Neural progenitor cell (in vitro differentiated cells): ENCODE measurements at regions not wholly inside any gene's neighbourhood (a gene's known extent, or its start where the extent isn't known, plus 50 kb on each side); places are given as distances from the start of the nearest gene placed in this dataset.

Experiments used
- DNase-seq: peaks from one replicate; pipeline ENCODE4 v3.0.0-alpha.2; 2016; ENCODE audit warnings: low spot score
- H2AFZ ChIP-seq: fragments of 200-600 bp; sonication (generic); replicated peaks from 2 replicates; pipeline ENCODE4 v1.6.1; 2016; ENCODE audit warnings: antibody characterized with exemption
- H3F3A ChIP-seq: fragments of 200-600 bp; sonication (generic); 2 replicates; pipeline ENCODE4 v1.6.1; 2016; ENCODE audit warnings: antibody characterized with exemption, low read depth
- H3K27ac ChIP-seq: fragments of 200-600 bp; sonication (generic); 2 replicates; pipeline ENCODE4 v1.5.1; 2016; ENCODE audit warnings: mild to moderate bottlenecking
- H3K27me3 ChIP-seq: fragments of 200-600 bp; sonication (generic); 2 replicates; pipeline ENCODE4 v1.6.1; 2016; ENCODE audit warnings: mild to moderate bottlenecking, moderate library complexity
- H3K36me3 ChIP-seq: fragments of 200-600 bp; sonication (generic); 2 replicates; pipeline ENCODE4 v1.5.1; 2016
- H3K4me1 ChIP-seq: fragments of 200-600 bp; sonication (generic); 2 replicates; pipeline ENCODE4 v1.6.1; 2016; ENCODE audit warnings: mixed run types
- H3K4me2 ChIP-seq: fragments of 200-600 bp; sonication (generic); 2 replicates; pipeline ENCODE4 v1.6.1; 2016
- H3K4me3 ChIP-seq: fragments of 200-600 bp; sonication (generic); 2 replicates; pipeline ENCODE4 v1.5.1; 2016
- H3K79me2 ChIP-seq: fragments of 200-600 bp; sonication (generic); 2 replicates; pipeline ENCODE4 v1.6.1; 2016; ENCODE audit warnings: low read depth
- H3K9ac ChIP-seq: fragments of 200-600 bp; sonication (generic); 2 replicates; pipeline ENCODE4 v1.6.1; 2016
- H3K9me3 ChIP-seq: fragments of 200-600 bp; sonication (generic); 2 replicates; pipeline ENCODE4 v1.5.1; 2016; ENCODE audit warnings: low read depth
- H4K20me1 ChIP-seq: fragments of 200-600 bp; sonication (generic); 2 replicates; pipeline ENCODE4 v1.6.1; 2016; ENCODE audit warnings: low read depth
- H3K27ac Mint-ChIP-seq: 3 replicates; pipeline ENCODE4 v1.8.0; 2021; ENCODE audit warnings: mixed read lengths
- H3K27me3 Mint-ChIP-seq: 2 replicates; pipeline ENCODE4 v1.8.0; 2022; ENCODE audit warnings: low read depth, mild to moderate bottlenecking, inconsistent platforms, moderate library complexity, mixed read lengths; ENCODE audit not compliant: insufficient read depth
- H3K36me3 Mint-ChIP-seq: 3 replicates; pipeline ENCODE4 v1.8.0; 2021; ENCODE audit warnings: mixed read lengths
- H3K4me1 Mint-ChIP-seq: 3 replicates; pipeline ENCODE4 v1.8.0; 2021; ENCODE audit warnings: mixed read lengths
- H3K4me3 Mint-ChIP-seq: 3 replicates; pipeline ENCODE4 v1.8.0; 2021; ENCODE audit warnings: mild to moderate bottlenecking, moderate library complexity, mixed read lengths
- H3K9me3 Mint-ChIP-seq: 3 replicates; pipeline ENCODE4 v1.8.0; 2020; ENCODE audit warnings: mixed read lengths
- EZH2 ChIP-seq: fragments of 200-600 bp; sonication (generic); IDR thresholded peaks from 2 replicates; pipeline ENCODE4 v1.6.1; 2017; ENCODE audit warnings: antibody characterized with exemption, mild to moderate bottlenecking, moderate library complexity
- EZH2phosphoT487 ChIP-seq: fragments of 200-600 bp; sonication (generic); IDR thresholded peaks from 2 replicates; pipeline ENCODE4 v1.6.1; 2017; ENCODE audit warnings: antibody characterized with exemption
- TF ChIP-seq, protein P1 (sequence below): fragments of 200-600 bp; sonication (generic); IDR thresholded peaks from 2 replicates; pipeline ENCODE4 v1.5.1; 2017; ENCODE audit warnings: antibody characterized with exemption, mild to moderate bottlenecking

DNA sequence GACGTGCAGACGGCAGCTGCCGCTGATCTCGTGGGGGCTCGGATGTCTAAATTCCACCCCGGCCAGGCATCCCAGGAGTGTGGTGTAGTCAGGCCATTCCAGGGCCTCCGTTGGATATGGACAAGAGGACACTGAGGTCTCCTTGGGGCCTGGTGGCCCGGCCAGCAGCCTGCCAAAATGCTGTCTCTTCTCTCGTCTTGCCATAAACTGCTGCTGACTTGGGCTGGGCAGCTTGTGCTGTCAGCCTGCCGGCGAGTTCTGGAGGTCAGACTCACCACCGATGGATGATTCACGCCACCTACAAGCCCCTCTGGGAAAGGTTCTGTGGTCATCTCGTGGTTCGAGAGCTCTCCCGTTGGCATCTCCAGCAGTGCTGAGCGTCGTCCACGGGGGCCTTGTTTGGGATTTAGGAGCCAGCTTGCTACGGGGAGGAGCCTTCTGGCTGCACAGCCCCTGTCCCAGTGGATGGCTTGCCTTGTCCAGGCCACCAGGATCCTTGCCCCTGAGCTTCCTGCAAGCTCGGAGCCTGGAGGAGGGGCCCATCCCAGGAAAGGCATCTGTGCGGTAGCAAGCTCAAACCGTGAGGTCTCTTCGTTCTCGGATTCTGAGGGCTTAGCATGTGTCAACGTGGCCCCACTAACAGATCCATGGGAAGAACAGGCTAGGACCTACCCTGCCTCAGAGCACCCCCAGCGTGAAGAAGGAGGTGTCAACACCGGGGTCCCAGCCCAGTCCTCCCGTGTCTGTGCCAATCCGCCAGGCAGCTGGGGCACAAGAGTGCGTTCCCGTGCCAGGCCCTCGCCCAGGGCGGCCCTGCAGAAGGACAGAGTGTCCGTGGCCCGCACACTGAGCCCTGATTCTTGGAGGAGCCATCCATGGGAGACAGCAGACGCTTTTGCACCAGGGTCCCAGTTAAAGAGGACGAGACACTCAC, 1114.1 kb downstream of the BRD1 start:
- H3K4me1 ChIP-seq: no peaks in the 10 kb centered on the region
- H3K9ac ChIP-seq: no peak overlapping the region
- H3K27ac Mint-ChIP-seq: no peak overlapping the region
- H3K9me3 Mint-ChIP-seq: peaks cover 12% of the 10 kb centered on the region
- no peak overlapping the region for H3K27ac ChIP-seq
- H3K4me1 Mint-ChIP-seq: peaks cover 5% of the 10 kb centered on the region
- no peak for DNase-seq
- H3K9me3 ChIP-seq: no peaks in the 10 kb centered on the region
- H3K79me2 ChIP-seq: no peaks in the 10 kb centered on the region
- no peak overlapping the region for H2AFZ ChIP-seq
- peaks cover 9% of the 10 kb centered on the region for H3K36me3 Mint-ChIP-seq
- no peak overlapping the region for H3K4me3 Mint-ChIP-seq
- H3K4me2 ChIP-seq: no peak overlapping the region
- H3K4me3 ChIP-seq: no peak overlapping the region
- no peak for TF ChIP-seq EZH2phosphoT487
- TF ChIP-seq, protein P1, sequence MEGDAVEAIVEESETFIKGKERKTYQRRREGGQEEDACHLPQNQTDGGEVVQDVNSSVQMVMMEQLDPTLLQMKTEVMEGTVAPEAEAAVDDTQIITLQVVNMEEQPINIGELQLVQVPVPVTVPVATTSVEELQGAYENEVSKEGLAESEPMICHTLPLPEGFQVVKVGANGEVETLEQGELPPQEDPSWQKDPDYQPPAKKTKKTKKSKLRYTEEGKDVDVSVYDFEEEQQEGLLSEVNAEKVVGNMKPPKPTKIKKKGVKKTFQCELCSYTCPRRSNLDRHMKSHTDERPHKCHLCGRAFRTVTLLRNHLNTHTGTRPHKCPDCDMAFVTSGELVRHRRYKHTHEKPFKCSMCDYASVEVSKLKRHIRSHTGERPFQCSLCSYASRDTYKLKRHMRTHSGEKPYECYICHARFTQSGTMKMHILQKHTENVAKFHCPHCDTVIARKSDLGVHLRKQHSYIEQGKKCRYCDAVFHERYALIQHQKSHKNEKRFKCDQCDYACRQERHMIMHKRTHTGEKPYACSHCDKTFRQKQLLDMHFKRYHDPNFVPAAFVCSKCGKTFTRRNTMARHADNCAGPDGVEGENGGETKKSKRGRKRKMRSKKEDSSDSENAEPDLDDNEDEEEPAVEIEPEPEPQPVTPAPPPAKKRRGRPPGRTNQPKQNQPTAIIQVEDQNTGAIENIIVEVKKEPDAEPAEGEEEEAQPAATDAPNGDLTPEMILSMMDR: no peak
- TF ChIP-seq EZH2: no peak
- no peaks in the 10 kb centered on the region for H3K27me3 ChIP-seq
- no peaks in the 10 kb centered on the region for H3F3A ChIP-seq
- H3K36me3 ChIP-seq: no peaks in the 10 kb centered on the region
- H4K20me1 ChIP-seq: no peaks in the 10 kb centered on the region
- peaks cover 2% of the 10 kb centered on the region for H3K27me3 Mint-ChIP-seq

DNA sequence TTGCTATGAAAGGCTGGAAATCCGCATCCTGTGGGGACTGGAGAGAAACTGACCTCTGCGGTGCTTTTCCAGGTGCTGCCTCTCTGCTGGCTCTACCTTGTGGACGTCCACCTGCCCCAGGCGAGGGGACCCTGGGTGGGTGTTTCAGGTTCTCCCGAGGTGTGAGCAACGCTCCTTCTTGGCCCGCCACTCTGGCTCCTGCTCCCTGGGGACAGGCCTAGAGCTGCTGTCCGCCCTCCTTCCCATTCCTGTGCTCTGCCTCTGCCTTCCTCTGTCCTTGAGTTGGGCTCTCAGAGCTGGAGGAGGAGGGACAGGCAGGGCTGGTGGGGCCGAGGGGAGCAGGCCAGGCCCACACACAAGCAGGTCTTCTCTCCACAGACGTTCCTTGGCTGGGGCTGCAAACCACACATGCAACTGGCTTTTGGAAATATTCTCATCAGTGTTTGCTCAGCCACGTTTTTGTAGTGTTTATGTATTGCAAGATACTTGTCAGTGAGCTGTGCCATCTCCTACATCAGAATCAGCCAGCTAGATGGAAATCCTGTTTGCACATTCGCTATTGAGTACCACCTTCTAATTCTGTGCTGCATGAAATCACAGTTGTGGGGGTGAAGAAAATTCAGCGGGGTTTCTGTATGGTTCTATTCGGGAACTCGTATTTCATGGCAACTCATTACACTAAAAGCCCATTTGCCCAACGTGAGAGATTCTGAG, 1115.0 kb downstream of the BRD1 start:
- Histone ChIP-seq H3K36me3 (no peaks in the 10 kb centered on the region), H3K79me2 (no peaks in the 10 kb centered on the region), H3K4me3 (no peak overlapping the region), H3F3A (no peaks in the 10 kb centered on the region), H3K9me3 (no peaks in the 10 kb centered on the region), H3K9ac (no peak overlapping the region), H4K20me1 (no peaks in the 10 kb centered on the region), H3K27me3 (no peaks in the 10 kb centered on the region), H2AFZ (no peak overlapping the region), H3K4me2 (no peak overlapping the region), H3K27ac (no peak overlapping the region), H3K4me1 (no peaks in the 10 kb centered on the region)
- Mint-ChIP-seq H3K9me3 (peaks cover 12% of the 10 kb centered on the region), H3K4me1 (peaks cover 5% of the 10 kb centered on the region), H3K27ac (no peak overlapping the region), H3K36me3 (peaks cover 9% of the 10 kb centered on the region), H3K27me3 (peaks cover 2% of the 10 kb centered on the region), H3K4me3 (no peak overlapping the region)
- no peak for DNase-seq
- TF ChIP-seq EZH2phosphoT487 (no peak), EZH2 (no peak)
- TF ChIP-seq, protein P1: no peak

DNA sequence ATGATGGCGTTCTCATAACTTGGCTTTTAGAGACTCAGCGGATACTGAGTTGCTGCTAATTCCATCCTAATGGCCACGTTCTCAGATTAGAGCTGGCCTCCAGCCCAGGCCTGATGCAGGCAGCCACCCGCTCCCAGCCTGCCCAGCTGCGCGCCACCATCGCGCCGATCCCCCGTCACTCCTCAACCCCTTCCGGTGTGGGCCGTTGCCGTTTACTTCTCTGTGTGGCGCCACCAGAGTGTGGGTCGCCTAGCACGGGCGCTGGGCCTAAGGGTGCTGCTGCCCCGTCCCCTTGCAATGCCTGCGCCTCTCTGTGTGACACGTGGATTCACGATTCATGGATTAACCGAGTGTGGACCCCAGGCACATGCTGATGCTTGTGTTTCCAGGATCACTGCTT, 1116.0 kb downstream of the BRD1 start:
- DNase-seq: no peak
- H3K36me3 ChIP-seq: no peaks in the 10 kb centered on the region
- Mint-ChIP-seq H3K4me3 (no peak overlapping the region), H3K27ac (no peak overlapping the region), H3K4me1 (peaks cover 4% of the 10 kb centered on the region), H3K36me3 (peaks cover 9% of the 10 kb centered on the region), H3K27me3 (peaks cover 2% of the 10 kb centered on the region), H3K9me3 (peaks cover 12% of the 10 kb centered on the region)
- H3K4me3 ChIP-seq: no peak overlapping the region
- H4K20me1 ChIP-seq: no peaks in the 10 kb centered on the region
- no peaks in the 10 kb centered on the region for H3K79me2 ChIP-seq
- H3K9ac ChIP-seq: no peak overlapping the region
- TF ChIP-seq EZH2phosphoT487: no peak
- no peak for TF ChIP-seq EZH2
- TF ChIP-seq, protein P1: no peak
- no peaks in the 10 kb centered on the region for H3K9me3 ChIP-seq
- no peak overlapping the region for H2AFZ ChIP-seq
- no peaks in the 10 kb centered on the region for H3F3A ChIP-seq
- no peak overlapping the region for H3K27ac ChIP-seq
- no peaks in the 10 kb centered on the region for H3K27me3 ChIP-seq
- H3K4me2 ChIP-seq: no peak overlapping the region
- H3K4me1 ChIP-seq: peaks cover 3% of the 10 kb centered on the region
